ENCODE measurements at regions not wholly inside any gene's neighbourhood (a gene's known extent, or its start where the extent isn't known, plus 50 kb on each side); places are given as distances from the start of the nearest gene placed in this dataset.

DNA sequence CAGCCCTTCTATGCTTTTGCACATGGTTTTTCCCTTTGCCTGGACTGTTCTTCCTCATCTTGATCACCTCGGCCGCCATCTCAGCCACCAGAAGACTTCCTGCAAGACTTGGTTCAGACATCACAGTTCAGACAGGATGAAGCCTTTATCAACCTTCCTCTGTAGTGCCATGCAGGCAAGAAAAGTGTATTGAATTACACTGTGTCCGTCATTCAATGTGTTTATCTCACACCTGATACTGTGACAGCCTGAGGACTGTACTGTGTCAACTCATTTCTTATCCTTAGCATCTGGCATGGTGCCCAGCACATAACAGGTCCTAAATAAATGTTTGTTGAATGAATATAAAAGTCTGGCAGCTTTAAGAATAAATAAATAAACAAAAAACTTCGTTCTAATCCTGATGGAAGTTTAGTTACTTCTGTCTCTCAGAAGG is 133.3 kb upstream of the MAN1A1 start:
- DNase-seq (ENCODE audit: low spot score) = no peak

DNA sequence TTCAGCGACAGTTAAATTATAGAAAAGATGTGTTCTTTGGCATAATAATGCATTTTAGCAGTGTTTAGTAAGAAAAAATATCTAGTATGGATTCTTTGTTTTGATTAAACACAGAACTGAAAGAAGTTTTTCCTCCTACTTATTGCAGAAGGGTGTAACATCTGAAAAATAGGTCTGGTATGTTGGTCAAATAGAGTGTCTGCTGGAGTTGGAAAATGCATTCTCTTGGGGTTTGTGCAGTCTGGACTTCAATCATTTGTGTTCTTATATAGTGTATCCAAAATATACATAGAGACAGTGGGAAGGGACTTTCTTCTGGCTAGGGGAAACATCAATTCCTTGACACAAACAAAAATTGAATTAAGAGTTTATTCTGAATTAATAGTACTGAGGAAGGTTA is 132.4 kb upstream of the MAN1A1 start:
- no peak for DNase-seq (ENCODE audit: low spot score)

DNA sequence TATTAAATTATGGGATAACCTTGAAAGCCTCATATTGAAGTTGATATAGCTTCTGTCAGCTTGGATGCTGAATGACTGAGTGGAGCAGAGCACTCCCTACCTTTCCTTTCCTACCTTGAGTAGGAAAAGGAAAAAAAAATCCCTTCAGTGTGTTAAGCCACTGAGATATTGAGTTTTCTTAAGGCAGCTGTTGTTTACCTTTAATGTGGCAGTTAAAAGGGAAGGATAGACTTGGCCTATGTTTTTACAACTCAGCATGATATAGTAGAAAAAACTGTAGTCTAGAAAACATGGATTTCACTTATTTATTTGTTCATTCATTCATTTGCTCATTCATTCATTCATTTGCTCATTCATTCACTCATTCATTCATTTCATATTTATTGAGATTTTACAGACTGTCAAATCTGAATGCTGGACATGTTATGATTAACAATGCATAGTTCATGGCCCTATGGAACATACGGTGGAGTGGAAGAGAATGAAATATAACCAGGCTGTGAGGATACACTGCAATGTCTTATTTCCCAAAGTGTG is 131.5 kb upstream of the MAN1A1 start:
- DNase-seq (ENCODE audit: low spot score) = no peak

DNA sequence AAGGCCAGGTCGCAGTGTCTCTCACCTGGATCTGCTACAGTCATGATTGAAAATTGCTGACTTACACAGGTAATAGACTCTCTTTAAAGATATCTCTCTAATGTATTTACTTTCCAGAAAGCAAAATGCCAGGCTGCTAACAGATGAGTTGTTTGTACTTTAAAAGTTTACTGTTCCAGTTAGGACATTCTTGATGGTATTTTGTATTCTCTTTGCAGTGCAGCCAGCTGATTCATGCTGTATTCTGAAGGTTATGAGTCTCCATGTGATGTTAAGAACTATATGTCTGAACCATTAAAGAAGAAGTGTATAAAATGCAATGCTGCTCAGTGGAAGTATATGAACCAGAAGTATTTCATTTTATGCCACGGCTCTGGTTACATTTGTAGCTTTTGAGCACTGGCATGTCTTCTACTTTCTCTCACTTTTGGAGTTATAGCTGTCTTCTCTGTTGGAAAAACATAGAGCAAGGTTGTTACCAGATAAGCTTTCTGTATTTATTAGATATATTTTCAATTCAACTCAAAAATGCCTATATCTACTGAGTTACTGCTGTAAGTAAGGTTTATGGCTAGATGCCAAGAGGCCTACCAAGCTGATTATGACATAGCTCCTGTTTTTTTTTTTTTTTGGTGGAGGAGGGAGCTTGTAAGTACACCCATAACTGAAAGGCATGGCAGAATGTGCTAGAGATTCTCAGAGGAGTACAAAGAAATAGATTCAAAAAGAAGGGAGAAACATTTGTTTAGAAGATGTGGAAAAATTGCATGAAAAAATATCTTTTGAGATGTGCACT is 130.5 kb upstream of the MAN1A1 start:
- no peak for DNase-seq (ENCODE audit: low spot score)

DNA sequence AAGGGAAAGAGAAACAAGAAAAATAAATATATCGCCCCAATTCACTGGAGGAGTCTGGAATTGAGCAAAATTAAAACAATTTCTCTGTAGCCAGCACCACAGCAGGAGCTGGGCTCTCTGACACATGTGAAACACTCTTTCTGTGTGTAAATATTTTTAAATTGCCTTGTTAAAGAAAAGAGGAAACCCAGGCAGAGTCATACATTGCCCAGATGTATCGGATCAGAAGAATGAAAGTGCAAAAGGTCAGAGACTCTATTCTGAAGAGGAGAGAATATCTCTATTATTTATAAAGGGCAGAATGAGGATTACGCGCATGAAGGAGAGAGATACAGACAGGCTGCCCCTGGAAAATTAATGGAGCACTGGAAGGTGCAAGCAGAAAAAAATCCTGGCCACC is 127.0 kb upstream of the MAN1A1 start:
- DNase-seq (ENCODE audit: low spot score) = no peak

DNA sequence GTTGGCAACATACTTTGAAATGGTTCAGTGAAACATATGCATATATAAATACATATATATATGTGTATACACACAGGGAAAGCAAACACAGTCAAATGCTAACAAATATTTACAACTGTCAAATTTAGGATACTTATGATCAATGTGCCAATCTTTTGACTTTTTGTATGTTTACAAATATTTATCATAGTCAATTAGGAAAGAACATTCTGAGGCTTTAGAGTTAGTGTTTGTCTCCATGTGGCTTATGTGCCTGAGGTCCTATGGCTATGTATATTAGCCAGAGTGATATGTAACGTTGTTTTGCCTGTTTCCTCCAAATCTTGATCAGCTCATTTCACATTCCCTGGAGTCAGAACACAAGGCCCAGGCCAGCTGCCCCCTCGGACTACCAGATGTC is 126.5 kb upstream of the MAN1A1 start:
- DNase-seq (ENCODE audit: low spot score) = no peak

DNA sequence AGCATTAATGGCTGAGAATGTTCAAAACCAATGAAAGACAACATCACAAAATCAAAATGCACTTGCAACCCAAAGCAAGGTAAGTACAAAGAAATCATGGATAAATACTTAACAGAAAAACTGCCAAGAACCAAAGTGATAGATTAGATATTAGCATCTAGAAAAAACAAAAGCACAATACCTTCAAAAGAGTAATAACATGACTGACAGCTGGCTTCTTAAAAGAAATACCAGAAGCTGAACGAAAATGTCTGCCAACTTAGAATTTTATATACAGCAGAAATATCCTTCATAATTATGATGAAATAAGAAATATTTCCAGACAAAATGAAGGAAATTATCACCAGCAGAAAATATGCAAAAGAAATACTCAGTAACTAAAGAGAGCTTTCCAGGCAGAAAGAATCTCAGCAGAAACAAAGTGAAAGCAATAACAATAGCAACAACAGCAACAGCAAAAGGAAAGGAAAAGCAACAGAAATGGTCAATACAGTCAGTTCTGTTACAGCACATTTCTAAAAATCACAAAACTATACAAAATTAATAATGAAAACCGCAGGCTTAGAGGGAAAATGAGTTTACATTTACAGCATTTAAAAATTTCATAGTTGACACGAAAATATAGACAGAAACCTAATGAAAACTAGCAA is 121.5 kb upstream of the MAN1A1 start:
- no peak for DNase-seq (ENCODE audit: low spot score)

DNA sequence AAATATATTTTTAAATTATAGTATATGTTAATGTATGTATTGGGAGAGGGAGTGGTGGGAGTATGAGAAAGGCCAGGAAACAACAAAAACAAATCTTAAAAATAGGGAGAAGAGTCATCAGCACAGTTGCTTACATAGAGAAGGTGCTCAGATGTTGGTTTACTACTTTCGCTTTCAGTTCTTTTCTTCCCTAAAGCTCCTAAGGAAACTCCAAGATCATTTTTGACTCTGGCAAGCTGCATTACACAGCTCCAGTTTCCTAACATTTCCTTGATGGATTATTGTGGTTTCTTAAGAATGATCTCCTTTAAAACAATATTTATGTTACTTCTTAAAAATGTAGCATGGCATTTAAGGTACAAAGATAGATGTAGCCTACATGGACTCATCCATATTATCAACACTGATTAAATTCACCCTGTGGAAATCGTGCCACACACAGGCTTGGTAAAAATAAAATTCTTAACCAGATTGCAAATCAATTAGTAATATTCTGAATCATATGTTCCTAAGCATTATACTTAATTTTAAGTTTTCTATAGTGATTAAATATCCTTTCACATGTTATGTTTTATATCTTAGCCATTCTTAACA is 118.0 kb upstream of the MAN1A1 start:
- no peak for DNase-seq (ENCODE audit: low spot score)

DNA sequence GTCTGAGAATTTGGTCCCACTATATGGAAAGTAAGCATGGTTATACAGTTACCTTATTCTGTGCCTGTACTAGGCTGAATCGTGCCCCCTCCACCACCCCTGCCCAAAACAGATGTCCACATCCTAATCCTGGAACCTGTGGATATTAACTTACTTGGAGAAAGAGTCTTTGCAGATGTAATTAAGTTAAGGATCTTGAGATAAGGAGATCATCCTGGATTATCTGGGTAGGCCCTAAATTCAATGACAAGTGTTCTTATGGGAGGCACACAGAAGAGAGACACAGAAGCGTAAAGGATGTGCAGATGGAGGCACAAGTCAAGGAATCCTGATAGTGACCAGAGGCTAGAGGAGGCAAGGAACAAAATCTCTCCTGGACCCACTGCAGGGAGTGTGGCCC is 116.7 kb upstream of the MAN1A1 start:
- no peak for DNase-seq (ENCODE audit: low spot score)

DNA sequence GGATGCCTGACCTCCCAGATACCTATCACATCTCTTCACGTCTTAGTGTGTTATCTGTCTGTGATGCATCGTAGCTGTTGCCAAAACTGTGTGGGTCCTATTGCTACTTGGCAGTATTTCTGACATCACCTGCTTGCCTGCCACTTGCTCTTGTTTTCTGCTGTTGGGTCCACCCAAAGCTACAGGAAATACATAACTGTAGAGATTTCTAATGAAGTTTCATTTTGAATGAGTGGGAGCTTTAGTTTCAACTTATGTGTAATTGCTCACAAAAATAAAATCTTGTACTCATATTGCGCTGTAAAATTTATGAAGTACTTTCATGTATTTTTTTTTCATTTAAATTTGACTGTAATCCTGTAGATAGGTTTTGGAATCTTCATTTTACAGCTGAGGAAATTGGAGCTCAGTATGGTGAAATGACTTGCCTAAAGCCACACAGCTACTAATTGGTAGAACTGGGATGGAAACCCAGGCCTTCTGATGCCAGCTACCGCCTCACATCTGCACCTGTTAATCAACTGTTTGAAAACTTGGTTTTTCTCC is 113.6 kb upstream of the MAN1A1 start:
- DNase-seq (ENCODE audit: low spot score) = no peak

DNA sequence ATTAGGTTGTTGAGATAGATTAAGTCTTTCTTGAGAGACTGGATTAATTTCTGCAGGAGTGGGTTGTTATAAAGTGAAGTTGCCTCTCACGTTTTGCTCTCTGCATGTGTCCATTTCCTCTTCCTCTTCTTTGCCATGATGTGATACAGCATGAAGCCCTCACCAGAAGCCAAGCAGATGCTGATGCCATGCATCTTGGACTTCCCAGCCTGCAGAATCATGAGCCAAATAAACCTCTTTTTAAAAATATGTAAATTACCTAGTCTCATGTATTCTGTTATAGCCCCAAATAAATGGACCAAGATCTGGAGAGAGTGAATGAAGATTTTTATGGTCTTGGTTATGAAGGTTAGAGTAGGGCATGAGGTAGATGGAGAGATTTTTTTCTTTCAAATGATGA is 111.6 kb upstream of the MAN1A1 start:
- no peak for DNase-seq (ENCODE audit: low spot score)

DNA sequence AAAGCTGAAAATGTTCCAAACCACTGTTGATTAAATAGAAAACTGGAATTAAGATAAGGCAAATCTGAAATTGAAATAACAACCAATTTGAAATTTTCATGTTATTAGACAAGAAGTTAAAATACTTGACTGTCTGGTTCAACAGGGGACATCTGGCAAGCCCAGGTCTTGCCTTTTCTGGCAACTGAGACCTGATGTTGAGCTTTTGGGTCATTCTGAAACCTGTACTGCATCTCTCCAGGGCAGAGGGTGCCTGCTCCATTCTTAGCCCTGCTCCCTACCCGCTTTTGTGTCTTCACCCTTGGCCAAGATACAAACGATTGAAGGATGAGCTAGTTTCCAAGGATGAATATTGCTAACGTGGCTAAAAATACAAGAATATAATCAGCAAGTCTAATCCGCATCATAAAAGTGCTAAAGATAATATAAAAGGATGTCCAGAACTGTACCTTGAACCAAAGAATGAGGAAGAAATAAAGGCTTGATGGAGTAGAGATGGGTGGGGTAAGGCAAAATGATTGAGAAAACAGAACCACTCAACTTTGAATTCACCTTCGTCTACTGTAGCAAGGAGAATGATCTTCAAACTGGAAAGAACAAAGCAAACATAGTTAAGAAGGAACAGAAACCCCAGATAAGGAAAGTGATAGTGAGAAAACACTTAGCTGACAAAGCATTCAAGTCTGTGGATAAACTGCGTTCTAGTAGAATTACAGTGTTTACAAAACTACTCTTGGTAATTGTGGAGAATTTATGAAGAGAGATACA is 109.8 kb upstream of the MAN1A1 start:
- DNase-seq (ENCODE audit: low spot score) = no peak

DNA sequence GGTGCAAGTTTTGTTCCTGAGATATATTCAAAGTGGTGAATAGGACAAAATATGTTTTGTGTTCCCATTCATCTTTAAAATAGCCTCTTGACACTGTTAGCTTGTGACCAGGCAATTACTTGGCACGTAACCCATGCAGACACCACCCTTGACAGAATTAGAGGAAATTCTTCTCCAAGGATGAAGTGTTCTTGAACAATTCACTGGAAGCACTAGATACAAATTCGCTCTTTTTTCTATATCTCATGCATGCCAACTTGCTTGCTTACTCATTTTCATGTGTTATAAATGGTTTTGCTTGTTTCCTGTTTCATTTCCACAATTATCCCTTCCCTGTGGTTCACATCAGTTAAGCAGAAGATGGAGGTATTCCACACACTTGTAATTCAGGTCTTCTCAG is 105.2 kb upstream of the MAN1A1 start:
- no peak for DNase-seq (ENCODE audit: low spot score)

DNA sequence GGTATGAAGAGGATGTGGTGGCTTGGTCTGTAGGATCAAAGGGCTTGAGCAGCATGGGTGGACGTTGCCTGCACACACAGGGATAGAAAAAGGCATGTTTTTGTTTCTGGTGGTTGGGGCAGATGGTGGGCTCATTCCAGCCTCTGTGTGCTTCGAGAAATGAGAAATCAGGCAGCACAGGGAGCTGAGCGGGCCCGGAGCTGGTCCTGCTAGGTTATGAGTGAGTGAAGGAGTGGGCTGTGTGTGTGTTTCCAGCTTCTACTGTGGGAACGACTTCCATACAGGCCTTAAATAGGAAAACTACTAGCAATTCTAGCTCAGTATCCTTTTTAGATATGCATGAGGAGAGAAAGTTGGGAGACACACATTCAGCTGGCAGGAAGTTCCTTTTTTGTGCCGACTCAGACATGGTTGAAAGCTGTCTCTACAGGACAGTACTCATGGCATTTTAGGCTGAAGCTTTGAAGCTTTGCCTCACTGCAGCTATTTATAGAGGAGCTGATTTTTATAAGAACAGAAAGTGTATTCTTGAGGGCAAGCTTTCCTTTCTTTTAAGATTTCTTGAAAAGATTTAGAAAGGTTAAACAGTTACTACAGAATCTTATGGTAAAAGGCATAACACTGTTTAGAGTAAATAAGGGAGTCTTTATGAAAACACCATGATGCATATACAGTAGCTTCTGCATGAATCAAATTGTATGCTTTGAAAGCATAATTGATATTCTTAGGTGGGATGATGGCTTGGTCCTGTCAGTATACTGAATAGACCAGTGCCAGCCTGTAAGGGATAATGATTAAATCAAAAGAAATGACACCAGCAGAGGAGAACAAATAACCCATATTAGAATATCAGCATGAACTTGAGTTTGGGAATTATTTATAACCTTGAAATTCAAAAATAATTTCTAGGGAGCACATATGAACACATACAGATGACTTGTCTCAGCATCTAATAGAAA is 104.0 kb upstream of the MAN1A1 start:
- DNase-seq (ENCODE audit: low spot score) = no peak

DNA sequence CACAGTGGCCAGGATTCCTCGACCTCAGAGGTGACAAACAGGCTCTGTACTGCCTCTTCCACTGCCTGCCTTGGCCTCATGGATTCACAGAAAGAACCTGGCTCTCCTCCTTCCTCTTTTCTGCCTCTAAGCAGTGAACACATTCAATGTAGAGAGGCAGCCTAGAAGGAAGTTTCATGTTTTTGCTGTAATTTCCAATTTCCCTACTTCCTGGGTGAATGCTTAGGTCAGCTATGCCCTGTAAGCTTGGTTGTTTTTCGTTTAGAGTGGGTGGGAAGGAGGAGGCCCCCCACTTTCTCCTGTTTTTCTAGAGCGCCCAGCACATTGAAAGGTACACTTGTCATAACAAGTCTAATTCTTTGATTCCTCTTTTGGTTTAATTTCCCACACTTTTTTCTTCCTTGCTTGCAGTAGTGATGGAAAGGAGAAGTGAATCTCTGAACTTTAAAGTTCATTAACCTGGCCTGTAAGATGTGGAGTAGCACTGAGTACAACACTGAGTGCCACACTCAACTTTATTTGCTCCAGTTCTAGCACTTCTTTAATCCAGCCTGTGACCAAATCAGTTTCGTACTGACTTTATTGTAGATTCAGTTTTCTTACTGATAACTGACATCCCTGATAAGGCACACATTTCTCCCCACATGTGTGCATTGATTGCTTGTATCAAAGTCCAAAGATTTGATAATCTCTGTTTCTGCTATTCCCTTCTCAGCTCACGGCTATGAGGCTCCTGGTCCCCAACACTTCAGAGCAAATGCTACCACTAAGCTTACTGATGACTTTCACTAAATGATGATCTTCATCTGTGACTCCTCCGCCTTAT is 100.0 kb upstream of the MAN1A1 start:
- DNase-seq (ENCODE audit: low spot score) = no peak

DNA sequence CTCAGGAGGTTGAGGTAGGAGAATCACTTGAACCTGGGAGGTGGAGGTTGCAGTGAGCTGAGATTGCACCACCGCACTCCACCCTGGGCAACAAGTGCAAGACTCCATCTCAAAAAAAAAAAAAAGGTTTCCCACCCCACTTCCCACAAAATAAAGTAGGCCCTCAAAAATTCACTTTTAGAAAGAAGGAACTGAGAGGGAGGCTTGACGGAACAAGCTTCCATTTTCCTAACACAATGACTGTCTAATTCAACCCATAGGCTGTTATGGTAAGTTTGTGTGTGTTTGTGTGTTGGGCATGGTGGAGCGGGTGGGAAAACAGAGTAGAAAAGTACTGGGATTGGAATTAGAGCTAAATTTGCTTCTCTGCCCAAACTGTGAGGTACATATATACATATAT is 98.4 kb upstream of the MAN1A1 start:
- DNase-seq (ENCODE audit: low spot score) = no peak

DNA sequence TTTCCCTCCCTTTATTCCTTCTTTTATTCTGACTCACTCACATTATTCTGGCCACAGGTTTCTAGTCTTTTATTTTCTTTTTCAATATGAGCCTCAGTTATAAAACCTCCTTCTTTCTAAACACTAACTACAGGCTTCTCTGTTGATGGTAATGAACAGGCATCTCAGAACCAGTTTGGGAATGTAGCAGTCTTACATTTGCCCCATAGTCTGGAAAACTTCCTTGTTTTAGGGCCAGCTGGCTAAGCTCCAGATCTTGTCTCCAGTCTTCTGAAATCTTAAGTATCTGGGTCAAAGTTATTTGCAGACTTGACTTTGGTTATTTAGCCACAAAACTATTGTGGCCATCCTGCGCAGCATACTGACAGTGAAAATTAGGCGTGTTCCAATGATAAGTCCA is 97.0 kb upstream of the MAN1A1 start:
- DNase-seq (ENCODE audit: low spot score) = no peak

DNA sequence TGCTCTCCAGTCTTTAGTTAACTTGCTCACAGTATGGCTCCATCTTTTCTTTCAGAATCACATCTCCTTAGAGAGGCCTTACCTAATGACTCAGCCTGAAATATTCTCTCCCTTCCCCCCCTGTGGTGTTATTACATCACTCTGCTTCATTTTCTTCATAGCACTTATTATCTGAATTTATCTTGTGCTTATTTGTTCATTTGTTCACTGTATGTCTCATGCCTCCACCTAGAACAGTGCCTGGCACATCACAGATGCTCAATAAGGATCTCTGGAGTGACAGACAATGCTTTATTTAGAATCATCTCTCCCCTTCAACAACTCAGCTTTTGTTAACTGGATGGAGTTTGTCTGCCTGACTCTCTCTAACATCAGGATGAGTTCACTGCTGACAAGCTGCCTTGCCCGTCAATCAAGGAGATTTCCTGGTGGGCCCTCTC is 96.6 kb upstream of the MAN1A1 start:
- no peak for DNase-seq (ENCODE audit: low spot score)

DNA sequence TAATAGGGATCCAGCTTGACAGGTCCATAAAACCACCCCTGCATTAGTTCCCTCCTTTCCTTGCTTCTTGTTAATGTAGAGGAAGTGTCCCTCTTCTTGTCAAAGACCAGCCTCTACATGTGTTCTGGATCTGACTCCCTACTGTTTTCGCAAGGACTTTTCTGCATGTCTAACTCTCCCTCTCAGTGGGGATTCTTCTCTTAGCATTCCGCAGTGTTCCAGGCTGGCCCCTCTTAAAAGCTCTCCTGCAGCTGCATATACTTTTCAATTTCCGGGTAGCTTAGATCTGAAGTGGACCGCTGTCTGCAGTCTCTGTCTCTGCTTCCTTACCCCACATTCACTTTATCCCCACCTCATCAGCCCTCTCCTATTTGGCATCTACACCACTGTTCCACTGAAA is 96.1 kb upstream of the MAN1A1 start:
- no peak for DNase-seq (ENCODE audit: low spot score)

Data from germinal center (tissue), 1 donor.